H1 (cell line): ENCODE measurements at regions not wholly inside any gene's neighbourhood (a gene's known extent, or its start where the extent isn't known, plus 50 kb on each side); places are given as distances from the start of the nearest gene placed in this dataset.

Experiments used
- CTCF ChIA-PET: fragments of 300-600 bp; sonication (Branson Sonifier 250); formaldehyde crosslinking; loops from one replicate; lab custom pipeline; 2021; ENCODE audit not compliant: partially characterized antibody; lab: Charles Lee
- POLR2A ChIA-PET: fragments of 300-600 bp; sonication (Branson Sonifier 250); formaldehyde crosslinking; loops from one replicate; lab custom pipeline; 2021; ENCODE audit warnings: inconsistent platforms; ENCODE audit not compliant: partially characterized antibody; lab: Charles Lee
- DNase-seq, 2 experiments: peaks; one replicate each; pipeline versions ENCODE4 v3.0.0 to v3.0.0-alpha.2; 2010 to 2022; ENCODE audit warnings: low spot score in 2 of 2, low read depth in 1 of 2, mixed read lengths in 1 of 2
- FAIRE-seq: peaks from 2 replicates; lab custom pipeline; 2011; peaks lifted over from hg19 to GRCh38; lab: Jason Lieb, UNC
- H2AFZ ChIP-seq: 2 replicates; pipeline ENCODE4 v1.8.1; 2012; ENCODE audit warnings: low read length, inconsistent platforms
- H2AK5ac ChIP-seq: 2 replicates; pipeline ENCODE4 v1.6.1; 2013; ENCODE audit warnings: low read depth, low read length
- H2BK120ac ChIP-seq: replicated peaks from 2 replicates; pipeline ENCODE3; 2013; ENCODE audit warnings: low read depth, low read length, inconsistent platforms
- H2BK12ac ChIP-seq: 2 replicates; pipeline ENCODE4 v1.6.1; 2013; ENCODE audit warnings: low read depth, low read length
- H2BK15ac ChIP-seq: 2 replicates; pipeline ENCODE4 v1.6.1; 2013; ENCODE audit warnings: low read length
- H2BK20ac ChIP-seq: 2 replicates; pipeline ENCODE4 v1.6.1; 2013; ENCODE audit warnings: low read length
- H2BK5ac ChIP-seq: 2 replicates; pipeline ENCODE4 v1.6.1; 2013; ENCODE audit warnings: low read depth, low read length
- H3K14ac ChIP-seq: 2 replicates; pipeline ENCODE4 v1.6.1; 2013; ENCODE audit warnings: inconsistent platforms; ENCODE audit not compliant: insufficient read length
- H3K18ac ChIP-seq: 2 replicates; pipeline ENCODE4 v1.6.1; 2013; ENCODE audit warnings: low read length; ENCODE audit errors: extremely low read depth
- H3K23ac ChIP-seq: 2 replicates; pipeline ENCODE4 v1.6.1; 2013; ENCODE audit warnings: inconsistent platforms; ENCODE audit not compliant: insufficient read length
- H3K23me2 ChIP-seq: 2 replicates; pipeline ENCODE4 v1.6.1; 2013; ENCODE audit warnings: low read depth, low read length
- H3K27ac ChIP-seq: 2 replicates; pipeline ENCODE4 v1.6.1; 2011; ENCODE audit warnings: low read depth, low read length, inconsistent platforms
- H3K27me3 ChIP-seq, 4 experiments: replicated peaks in 1 of 4; 1 replicate in 1 of 4; 2 replicates in 3 of 4; pipeline versions ENCODE4 v1.6.1 to v1.8.1; 2011 to 2013; ENCODE audit warnings: low read length in 3 of 4, mild to moderate bottlenecking in 3 of 4, inconsistent platforms in 2 of 4, mixed read lengths in 2 of 4, moderate library complexity in 1 of 4; ENCODE audit not compliant: control insufficient read depth in 3 of 4, insufficient read depth in 3 of 4; ENCODE audit errors: extremely low read depth in 1 of 4
- H3K36me3 ChIP-seq, 4 experiments: 2 replicates each; pipeline versions ENCODE4 v1.6.1 to v1.8.1; 2011 to 2013; ENCODE audit warnings: mild to moderate bottlenecking in 4 of 4, low read length in 3 of 4, moderate library complexity in 2 of 4, control low read depth in 1 of 4, inconsistent platforms in 1 of 4; ENCODE audit not compliant: insufficient read depth in 4 of 4, control insufficient read depth in 2 of 4
- H3K4ac ChIP-seq: replicated peaks from 2 replicates; pipeline ENCODE3; 2013; ENCODE audit warnings: low read length, low read depth, mixed read lengths, inconsistent platforms; ENCODE audit not compliant: insufficient read length
- H3K4me1 ChIP-seq, 4 experiments: replicated peaks in 1 of 4; 1 replicate in 1 of 4; 2 replicates in 3 of 4; pipeline versions ENCODE4 v1.6.1 to v1.8.1; 2011 to 2013; ENCODE audit warnings: low read length in 3 of 4, inconsistent platforms in 2 of 4, mixed read lengths in 1 of 4; ENCODE audit not compliant: insufficient read depth in 4 of 4, control insufficient read depth in 3 of 4
- H3K4me2 ChIP-seq, 2 experiments: 2 replicates each; pipeline versions ENCODE4 v1.6.1 to v1.8.1; 2011 to 2013; ENCODE audit warnings: low read depth in 2 of 2, low read length in 2 of 2, control low read depth in 1 of 2, inconsistent platforms in 1 of 2, mild to moderate bottlenecking in 1 of 2; ENCODE audit not compliant: insufficient read depth in 1 of 2
- H3K4me3 ChIP-seq, 4 experiments: fragments of 200-600, 300-600 bp in 1 of 4; sonication (generic), shearing (Covaris generic), sonication (Bioruptor Twin) in 1 of 4; 2 replicates each; pipeline versions ENCODE4 v1.5.1 to v1.8.1; 2011 to 2016; ENCODE audit warnings: low read length in 4 of 4, low read depth in 3 of 4, control low read depth in 2 of 4, inconsistent platforms in 2 of 4, mild to moderate bottlenecking in 2 of 4, mixed read lengths in 1 of 4, moderate library complexity in 1 of 4; ENCODE audit not compliant: insufficient read depth in 2 of 4; ENCODE audit errors: extremely low read depth in 1 of 4
- H3K56ac ChIP-seq: replicated peaks from 2 replicates; pipeline ENCODE3; 2013; ENCODE audit warnings: low read depth, mild to moderate bottlenecking, mixed read lengths, low read length, inconsistent platforms; ENCODE audit not compliant: insufficient read length
- H3K79me1 ChIP-seq: 2 replicates; pipeline ENCODE4 v1.6.1; 2013; ENCODE audit warnings: low read depth, low read length, control low read depth
- H3K79me2 ChIP-seq, 2 experiments: 2 replicates each; pipeline versions ENCODE4 v1.6.1 to v1.8.1; 2012 to 2013; ENCODE audit warnings: low read length in 2 of 2, mild to moderate bottlenecking in 2 of 2, inconsistent platforms in 1 of 2; ENCODE audit not compliant: insufficient read depth in 2 of 2, control insufficient read depth in 1 of 2
- H3K9ac ChIP-seq, 4 experiments: replicated peaks in 1 of 4; 1 replicate in 1 of 4; 2 replicates in 3 of 4; pipeline versions ENCODE4 v1.6.1 to v1.8.1; 2011 to 2013; ENCODE audit warnings: low read depth in 3 of 4, low read length in 3 of 4, control low read depth in 2 of 4, mild to moderate bottlenecking in 2 of 4, moderate library complexity in 2 of 4, inconsistent platforms in 1 of 4; ENCODE audit errors: extremely low read depth in 1 of 4
- H3K9me3 ChIP-seq, 2 experiments: 2 replicates each; pipeline versions ENCODE4 v1.6.1 to v1.8.1; 2012 to 2013; ENCODE audit warnings: mild to moderate bottlenecking in 2 of 2, moderate library complexity in 2 of 2, control low read depth in 1 of 2, inconsistent platforms in 1 of 2, low read depth in 1 of 2, low read length in 1 of 2, mixed read lengths in 1 of 2; ENCODE audit not compliant: insufficient read depth in 2 of 2
- H4K20me1 ChIP-seq, 2 experiments: replicated peaks in 1 of 2; 2 replicates each; pipeline versions ENCODE3 to v1.8.1; 2011 to 2013; ENCODE audit warnings: inconsistent platforms in 2 of 2, low read length in 2 of 2, mild to moderate bottlenecking in 1 of 2; ENCODE audit not compliant: insufficient read depth in 2 of 2, control insufficient read depth in 1 of 2
- H4K5ac ChIP-seq: 2 replicates; pipeline ENCODE4 v1.6.1; 2013; ENCODE audit warnings: low read length, low read depth, mixed read lengths, inconsistent platforms; ENCODE audit not compliant: insufficient read length
- H4K8ac ChIP-seq: 2 replicates; pipeline ENCODE4 v1.8.0; 2013; ENCODE audit warnings: mild to moderate bottlenecking, moderate library complexity, low read length, inconsistent platforms; ENCODE audit not compliant: insufficient read depth; ENCODE audit errors: extremely low read depth
- H4K91ac ChIP-seq: replicated peaks from 2 replicates; pipeline ENCODE3; 2013; ENCODE audit warnings: low read length, mixed read lengths, inconsistent platforms; ENCODE audit not compliant: insufficient read length
- CHD2 ChIP-seq: IDR thresholded peaks from 2 replicates; pipeline ENCODE4 v1.6.1; 2012; ENCODE audit warnings: low read length, improper control_type of control experiment
- EGR1 ChIP-seq: IDR thresholded peaks from 2 replicates; pipeline ENCODE4 v1.6.1; 2011; ENCODE audit warnings: low read depth, low read length, borderline replicate concordance
- HDAC6 ChIP-seq: IDR thresholded peaks from one replicate; pipeline ENCODE4 v1.7.1; 2012; ENCODE audit warnings: low read depth, mild to moderate bottlenecking, inconsistent platforms, low read length, moderate library complexity
- MAFK ChIP-seq: IDR thresholded peaks from 2 replicates; pipeline ENCODE4 v1.6.1; 2012; ENCODE audit warnings: low read depth, mild to moderate bottlenecking, improper control_type of control experiment, low read length
- NRF1 ChIP-seq: IDR thresholded peaks from 2 replicates; pipeline ENCODE4 v1.6.1; 2011; ENCODE audit warnings: mild to moderate bottlenecking, low read depth, low read length, improper control_type of control experiment
- RBBP5 ChIP-seq: IDR thresholded peaks from 2 replicates; pipeline ENCODE4 v1.7.1; 2012; ENCODE audit warnings: low read depth, mild to moderate bottlenecking, inconsistent platforms, low read length, moderate library complexity, borderline replicate concordance
- RNF2 ChIP-seq: fragments of 200-900, 300-1000 bp; sonication (generic); IDR thresholded peaks from 2 replicates; pipeline ENCODE4 v1.7.1; 2016; ENCODE audit warnings: borderline replicate concordance, low read depth, mild to moderate bottlenecking, antibody characterized with exemption, low read length; ENCODE audit not compliant: poor library complexity, severe bottlenecking; ENCODE audit errors: missing control alignments
- SIN3A ChIP-seq, 2 experiments: IDR thresholded peaks in 1 of 2; conservative IDR thresholded peaks in 1 of 2; 2 replicates each; pipeline ENCODE4 v1.6.1; 2011 to 2012; ENCODE audit warnings: low read length in 2 of 2, improper control_type of control experiment in 1 of 2, low read depth in 1 of 2, mild to moderate bottlenecking in 1 of 2
- WGBS, 2 experiments: shearing (Covaris generic) in 1 of 2; methylation state at CpG; one replicate each; pipeline versions ENCODE4 v1.1.6 to v1.1.7; 2013 to 2015; ENCODE audit warnings: low lambda C conversion rate in 2 of 2, mixed read lengths in 2 of 2, inconsistent platforms in 1 of 2, low coverage in 1 of 2, missing lambda C conversion rate in 1 of 2; ENCODE audit not compliant: insufficient replicate concordance in 2 of 2, insufficient coverage in 1 of 2, insufficient read length in 1 of 2; ENCODE audit errors: extremely low coverage in 1 of 2, missing lambda C conversion rate in 1 of 2; 5-methylcytosine and 5-hydroxymethylcytosine counted together

- Histone ChIP-seq H2BK12ac (no peak overlapping the region), H3K4me1 (no peaks in the 10 kb centered on the region), H4K8ac (no peak overlapping the region), H4K20me1 (no peaks in the 10 kb centered on the region), H3K56ac (no peak overlapping the region), H2BK20ac (no peak overlapping the region), H3K4me2 (no peak overlapping the region), H3K9me3 (no peaks in the 10 kb centered on the region), H4K5ac (no peak overlapping the region), H3K23me2 (no peaks in the 10 kb centered on the region), H3K23ac (no peak overlapping the region), H3K36me3 (no peaks in the 10 kb centered on the region), H3K4ac (no peak overlapping the region), H2BK5ac (no peak overlapping the region), H3K27ac (no peak overlapping the region), H2BK15ac (no peak overlapping the region), H2BK120ac (no peak overlapping the region), H4K91ac (no peak overlapping the region), H3K79me1 (no peaks in the 10 kb centered on the region), H3K27me3 (no peaks in the 10 kb centered on the region), H2AFZ (no peak overlapping the region), H3K14ac (no peak overlapping the region), H3K18ac (no peak overlapping the region), H3K4me3 (no peak overlapping the region), H3K9ac (no peak overlapping the region), H2AK5ac (no peak overlapping the region), H3K79me2 (no peaks in the 10 kb centered on the region)
- DNase-seq (no peak), FAIRE-seq (no peak)
- TF ChIP-seq RNF2 = no peak
- no peak for TF ChIP-seq RBBP5
- no peak for TF ChIP-seq HDAC6
- TF ChIP-seq CHD2 = no peak
- no peak for TF ChIP-seq SIN3A (conservative IDR thresholded peaks at IDR 0.05 in 1 of 2, IDR thresholded peaks at IDR 0.05 in 1 of 2; ENCODE audit: low read depth in 1 of 2, low read length in 2 of 2)
- TF ChIP-seq NRF1 = no peak
- TF ChIP-seq MAFK = no peak
- no peak for TF ChIP-seq EGR1
- POLR2A ChIA-PET = no interaction called here
- CTCF ChIA-PET = interaction anchor here (1.0 kb wide), 1 partner anchor 28 kb away, joined by 3 read pairs; no protein-coding TSS in a partner anchor
- WGBS, 2 experiments = 87% methylated on average over 6 of the region's 6 CpGs; no CpG with 5 or more reads in 1 of the 2 experiments
These were observed 262.6 kb downstream of the MAP2K6 start for GRCh38 chr17:69677130-69677529.
